H1 (cell line): ENCODE measurements at regions not wholly inside any gene's neighbourhood (a gene's known extent, or its start where the extent isn't known, plus 50 kb on each side); places are given as distances from the start of the nearest gene placed in this dataset.
A peak's percentile ranks its signal among the peaks of the same experiment; 100 is the strongest.

ENCODE experiments used
- CHD2 ChIP-seq: IDR thresholded peaks from 2 replicates; pipeline ENCODE4 v1.6.1; 2012; ENCODE audit warnings: low read length, improper control_type of control experiment
- RFX5 ChIP-seq: IDR thresholded peaks from 2 replicates; pipeline ENCODE4 v1.6.1; 2011; ENCODE audit warnings: low read depth, low read length, improper control_type of control experiment, borderline replicate concordance
- TEAD4 ChIP-seq: IDR thresholded peaks from 2 replicates; pipeline ENCODE4 v1.6.1; 2012; ENCODE audit warnings: low read depth, low read length, inconsistent platforms, mixed read lengths
- TF ChIP-seq, protein P1 (sequence below), 3 experiments: IDR thresholded peaks; 1 replicate in 2 of 3; 2 replicates in 1 of 3; pipeline versions ENCODE4 v1.5.1 to v1.6.1; 2011; ENCODE audit warnings: low read length in 3 of 3, mild to moderate bottlenecking in 3 of 3, inconsistent platforms in 2 of 3, low read depth in 1 of 3, moderate library complexity in 1 of 3; ENCODE audit not compliant: insufficient read depth in 1 of 3; ENCODE audit errors: control extremely low read depth in 1 of 3
- TF ChIP-seq, protein P2 (sequence below): IDR thresholded peaks from 2 replicates; pipeline ENCODE4 v1.6.1; 2011; ENCODE audit warnings: low read depth, mild to moderate bottlenecking, low read length; ENCODE audit not compliant: insufficient read depth

DNA sequence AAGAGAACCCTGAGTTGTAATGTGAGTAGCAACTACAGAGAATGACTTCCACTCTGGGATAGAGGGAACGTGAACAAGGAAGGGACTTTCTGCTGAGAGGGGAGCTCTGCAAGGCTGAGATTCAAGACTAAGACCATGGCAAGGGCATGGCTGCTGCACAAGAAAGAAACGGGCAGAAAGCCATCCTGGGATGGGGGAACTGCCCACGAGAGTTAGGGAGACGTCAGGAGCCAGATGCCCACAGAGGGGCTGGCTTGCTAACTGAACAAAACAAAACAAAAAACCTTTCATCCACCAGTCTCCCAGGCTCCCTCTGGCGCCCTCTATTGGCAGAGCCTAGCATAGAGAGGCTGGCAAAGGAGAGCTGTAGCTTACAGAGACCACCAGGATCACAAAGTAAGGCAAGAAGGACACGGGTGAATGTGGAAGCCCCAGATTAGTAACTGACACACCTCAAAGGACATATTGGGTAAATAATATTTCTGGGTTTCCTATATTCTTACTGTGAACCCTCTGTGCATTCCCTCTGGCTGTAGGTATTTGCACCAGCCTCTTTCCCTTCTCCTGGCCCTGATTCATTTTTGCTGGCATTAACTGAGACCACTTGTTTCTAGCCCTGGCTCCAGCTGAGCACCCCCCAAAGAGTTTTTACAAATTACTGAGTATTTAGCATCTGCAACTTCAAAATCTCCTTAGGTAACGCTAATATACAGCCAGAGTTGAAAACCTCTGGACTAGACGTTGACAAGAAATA lies 338.3 kb downstream of the EMP1 start:
- TF ChIP-seq RFX5 (no peak), TEAD4 (no peak), CHD2 (no peak)
- TF ChIP-seq, protein P1, sequence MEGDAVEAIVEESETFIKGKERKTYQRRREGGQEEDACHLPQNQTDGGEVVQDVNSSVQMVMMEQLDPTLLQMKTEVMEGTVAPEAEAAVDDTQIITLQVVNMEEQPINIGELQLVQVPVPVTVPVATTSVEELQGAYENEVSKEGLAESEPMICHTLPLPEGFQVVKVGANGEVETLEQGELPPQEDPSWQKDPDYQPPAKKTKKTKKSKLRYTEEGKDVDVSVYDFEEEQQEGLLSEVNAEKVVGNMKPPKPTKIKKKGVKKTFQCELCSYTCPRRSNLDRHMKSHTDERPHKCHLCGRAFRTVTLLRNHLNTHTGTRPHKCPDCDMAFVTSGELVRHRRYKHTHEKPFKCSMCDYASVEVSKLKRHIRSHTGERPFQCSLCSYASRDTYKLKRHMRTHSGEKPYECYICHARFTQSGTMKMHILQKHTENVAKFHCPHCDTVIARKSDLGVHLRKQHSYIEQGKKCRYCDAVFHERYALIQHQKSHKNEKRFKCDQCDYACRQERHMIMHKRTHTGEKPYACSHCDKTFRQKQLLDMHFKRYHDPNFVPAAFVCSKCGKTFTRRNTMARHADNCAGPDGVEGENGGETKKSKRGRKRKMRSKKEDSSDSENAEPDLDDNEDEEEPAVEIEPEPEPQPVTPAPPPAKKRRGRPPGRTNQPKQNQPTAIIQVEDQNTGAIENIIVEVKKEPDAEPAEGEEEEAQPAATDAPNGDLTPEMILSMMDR (IDR thresholded peaks at IDR 0.05; ENCODE audit: control extremely low read depth in 1 of 3, insufficient read depth in 1 of 3, low read depth in 1 of 3, low read length in 3 of 3), result peak; percentile 67 to 96 (median 93)
- TF ChIP-seq, protein P2, sequence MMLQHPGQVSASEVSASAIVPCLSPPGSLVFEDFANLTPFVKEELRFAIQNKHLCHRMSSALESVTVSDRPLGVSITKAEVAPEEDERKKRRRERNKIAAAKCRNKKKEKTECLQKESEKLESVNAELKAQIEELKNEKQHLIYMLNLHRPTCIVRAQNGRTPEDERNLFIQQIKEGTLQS, result no peak
